ENCODE measurements at regions not wholly inside any gene's neighbourhood (a gene's known extent, or its start where the extent isn't known, plus 50 kb on each side); places are given as distances from the start of the nearest gene placed in this dataset.

DNA sequence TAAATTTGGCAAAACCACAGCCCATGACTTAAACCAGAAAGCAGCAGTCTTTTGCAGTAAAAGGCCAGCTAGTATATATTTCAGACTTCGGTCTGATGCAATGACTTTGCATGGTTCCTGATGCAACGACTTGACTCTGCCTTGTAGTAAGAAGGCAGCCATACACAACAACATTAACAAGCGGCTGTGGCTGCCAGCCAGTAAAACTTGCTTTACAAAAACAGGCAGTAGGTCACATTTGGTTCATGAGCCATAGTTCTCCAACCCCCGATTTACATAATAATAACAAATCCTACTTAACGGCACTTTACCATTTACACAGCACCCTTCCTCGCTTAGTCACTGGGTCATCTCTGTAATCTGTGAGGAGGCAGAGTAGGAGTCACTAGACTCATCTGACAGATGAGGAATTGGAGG is 410.3 kb downstream of the LRATD1 start:
- WGBS (ENCODE audit: insufficient coverage, insufficient replicate concordance, low lambda C conversion rate, missing lambda C conversion rate): 45% methylated on average over 6 of the region's 6 CpGs
- RAD21 ChIA-PET (ENCODE audit: unreplicated experiment): no interaction called here
- Histone ChIP-seq H3K4me2 (ENCODE audit: control insufficient read depth, insufficient read depth) (no peak overlapping the region), H3K9ac (ENCODE audit: control insufficient read depth, insufficient read depth, low read length) (no peak overlapping the region), H4K20me1 (ENCODE audit: control insufficient read depth, insufficient read depth) (no peaks in the 10 kb centered on the region), H3K27ac (ENCODE audit: control insufficient read depth, insufficient read depth) (no peak overlapping the region), H3K4me1 (ENCODE audit: control insufficient read depth, insufficient read depth, low read length) (no peaks in the 10 kb centered on the region), H3K4me3 (no peak overlapping the region), H2AFZ (ENCODE audit: control insufficient read depth, low read depth, low read length) (no peak overlapping the region), H3K36me3 (ENCODE audit: control insufficient read depth in 2 of 2, insufficient read depth in 2 of 2, low read length in 1 of 2) (no peaks in the 10 kb centered on the region), H3K79me2 (ENCODE audit: control insufficient read depth, insufficient read depth, low read length) (no peaks in the 10 kb centered on the region), H3K9me3 (replicated peaks; ENCODE audit: control insufficient read depth, insufficient read depth, low read length) (no peaks in the 10 kb centered on the region), H3K27me3 (replicated peaks in 1 of 2; ENCODE audit: control insufficient read depth in 2 of 2, insufficient read depth in 2 of 2, low read length in 1 of 2) (no peaks in the 10 kb centered on the region)
- DNase-seq (ENCODE audit: low read depth, low spot score) (no peak), FAIRE-seq (no peak), ATAC-seq (no peak)
- SMC1A ChIA-PET (ENCODE audit: uncharacterized antibody, unreplicated experiment): no interaction called here
- no TSS peak for BruUV-seq (replicated peaks)
- in situ Hi-C loops (cut with MboI): no loop called here
- POLR2A ChIA-PET: no interaction called here
- TF ChIP-seq SIX5 (IDR thresholded peaks at IDR 0.05; ENCODE audit: low read depth, low read length, severe bottlenecking) (no peak), TCF7 (IDR thresholded peaks at IDR 0.05; ENCODE audit: borderline replicate concordance) (no peak), RAD21 (IDR thresholded peaks at IDR 0.05; ENCODE audit: insufficient read depth, low read depth, low read length) (no peak), NRF1 (conservative IDR thresholded peaks at IDR 0.05; ENCODE audit: low read depth, low read length) (no peak), RAD51 (IDR thresholded peaks at IDR 0.05) (no peak), JUNB (IDR thresholded peaks at IDR 0.05) (no peak), ESRRA (IDR thresholded peaks at IDR 0.05; ENCODE audit: low read length) (no peak)
- TF ChIP-seq, protein P1, sequence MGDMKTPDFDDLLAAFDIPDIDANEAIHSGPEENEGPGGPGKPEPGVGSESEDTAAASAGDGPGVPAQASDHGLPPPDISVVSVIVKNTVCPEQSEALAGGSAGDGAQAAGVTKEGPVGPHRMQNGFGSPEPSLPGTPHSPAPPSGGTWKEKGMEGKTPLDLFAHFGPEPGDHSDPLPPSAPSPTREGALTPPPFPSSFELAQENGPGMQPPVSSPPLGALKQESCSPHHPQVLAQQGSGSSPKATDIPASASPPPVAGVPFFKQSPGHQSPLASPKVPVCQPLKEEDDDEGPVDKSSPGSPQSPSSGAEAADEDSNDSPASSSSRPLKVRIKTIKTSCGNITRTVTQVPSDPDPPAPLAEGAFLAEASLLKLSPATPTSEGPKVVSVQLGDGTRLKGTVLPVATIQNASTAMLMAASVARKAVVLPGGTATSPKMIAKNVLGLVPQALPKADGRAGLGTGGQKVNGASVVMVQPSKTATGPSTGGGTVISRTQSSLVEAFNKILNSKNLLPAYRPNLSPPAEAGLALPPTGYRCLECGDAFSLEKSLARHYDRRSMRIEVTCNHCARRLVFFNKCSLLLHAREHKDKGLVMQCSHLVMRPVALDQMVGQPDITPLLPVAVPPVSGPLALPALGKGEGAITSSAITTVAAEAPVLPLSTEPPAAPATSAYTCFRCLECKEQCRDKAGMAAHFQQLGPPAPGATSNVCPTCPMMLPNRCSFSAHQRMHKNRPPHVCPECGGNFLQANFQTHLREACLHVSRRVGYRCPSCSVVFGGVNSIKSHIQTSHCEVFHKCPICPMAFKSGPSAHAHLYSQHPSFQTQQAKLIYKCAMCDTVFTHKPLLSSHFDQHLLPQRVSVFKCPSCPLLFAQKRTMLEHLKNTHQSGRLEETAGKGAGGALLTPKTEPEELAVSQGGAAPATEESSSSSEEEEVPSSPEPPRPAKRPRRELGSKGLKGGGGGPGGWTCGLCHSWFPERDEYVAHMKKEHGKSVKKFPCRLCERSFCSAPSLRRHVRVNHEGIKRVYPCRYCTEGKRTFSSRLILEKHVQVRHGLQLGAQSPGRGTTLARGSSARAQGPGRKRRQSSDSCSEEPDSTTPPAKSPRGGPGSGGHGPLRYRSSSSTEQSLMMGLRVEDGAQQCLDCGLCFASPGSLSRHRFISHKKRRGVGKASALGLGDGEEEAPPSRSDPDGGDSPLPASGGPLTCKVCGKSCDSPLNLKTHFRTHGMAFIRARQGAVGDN (IDR thresholded peaks at IDR 0.05): no peak
- TF ChIP-seq, protein P2, sequence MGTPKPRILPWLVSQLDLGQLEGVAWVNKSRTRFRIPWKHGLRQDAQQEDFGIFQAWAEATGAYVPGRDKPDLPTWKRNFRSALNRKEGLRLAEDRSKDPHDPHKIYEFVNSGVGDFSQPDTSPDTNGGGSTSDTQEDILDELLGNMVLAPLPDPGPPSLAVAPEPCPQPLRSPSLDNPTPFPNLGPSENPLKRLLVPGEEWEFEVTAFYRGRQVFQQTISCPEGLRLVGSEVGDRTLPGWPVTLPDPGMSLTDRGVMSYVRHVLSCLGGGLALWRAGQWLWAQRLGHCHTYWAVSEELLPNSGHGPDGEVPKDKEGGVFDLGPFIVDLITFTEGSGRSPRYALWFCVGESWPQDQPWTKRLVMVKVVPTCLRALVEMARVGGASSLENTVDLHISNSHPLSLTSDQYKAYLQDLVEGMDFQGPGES (IDR thresholded peaks at IDR 0.05): no peak
- TF ChIP-seq, protein P3, sequence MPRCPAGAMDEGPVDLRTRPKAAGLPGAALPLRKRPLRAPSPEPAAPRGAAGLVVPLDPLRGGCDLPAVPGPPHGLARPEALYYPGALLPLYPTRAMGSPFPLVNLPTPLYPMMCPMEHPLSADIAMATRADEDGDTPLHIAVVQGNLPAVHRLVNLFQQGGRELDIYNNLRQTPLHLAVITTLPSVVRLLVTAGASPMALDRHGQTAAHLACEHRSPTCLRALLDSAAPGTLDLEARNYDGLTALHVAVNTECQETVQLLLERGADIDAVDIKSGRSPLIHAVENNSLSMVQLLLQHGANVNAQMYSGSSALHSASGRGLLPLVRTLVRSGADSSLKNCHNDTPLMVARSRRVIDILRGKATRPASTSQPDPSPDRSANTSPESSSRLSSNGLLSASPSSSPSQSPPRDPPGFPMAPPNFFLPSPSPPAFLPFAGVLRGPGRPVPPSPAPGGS (IDR thresholded peaks at IDR 0.05; ENCODE audit: borderline replicate concordance, insufficient read depth, low read depth, low read length, poor library complexity, severe bottlenecking): no peak
- CTCF ChIA-PET: no interaction called here
- intact Hi-C loops (cut with micrococcal nuclease; ENCODE audit: unreplicated experiment): no loop called here

All from GM12878 (cell line).